ENCODE measurements at regions not wholly inside any gene's neighbourhood (a gene's known extent, or its start where the extent isn't known, plus 50 kb on each side); places are given as distances from the start of the nearest gene placed in this dataset.

- DNase-seq, result no peak
Measured at GRCh38 chrX:5278908-5279307, 949.8 kb downstream of the NLGN4X start.

GRCh38 chrX:5265324-5265850, 963.3 kb downstream of the NLGN4X start:
- no peak for DNase-seq

GRCh38 chrX:5250106-5250505, 978.6 kb downstream of the NLGN4X start:
- DNase-seq, result no peak

GRCh38 chrX:5242091-5242790, 986.4 kb downstream of the NLGN4X start:
- no peak for DNase-seq

GRCh38 chrX:5236749-5237148, 991.9 kb downstream of the NLGN4X start:
- DNase-seq, result no peak

GRCh38 chrX:5236096-5236495, 992.6 kb downstream of the NLGN4X start:
- no peak for DNase-seq

GRCh38 chrX:5233830-5234229, 994.8 kb downstream of the NLGN4X start:
- no peak for DNase-seq

- no peak for DNase-seq
Measured at GRCh38 chrX:5220421-5220820, 1008.2 kb downstream of the NLGN4X start.

GRCh38 chrX:5194806-5195205, 1033.9 kb downstream of the NLGN4X start:
- no peak for DNase-seq

- DNase-seq, result no peak
Measured at GRCh38 chrX:5180135-5180741, 1048.4 kb downstream of the NLGN4X start.

GRCh38 chrX:5176766-5177165, 1051.9 kb downstream of the NLGN4X start:
- DNase-seq, result no peak

- DNase-seq, result no peak
Measured at GRCh38 chrX:5163663-5164062, 1065.0 kb downstream of the NLGN4X start.

- no peak for DNase-seq
Measured at GRCh38 chrX:5155301-5155700, 1073.4 kb downstream of the NLGN4X start.

GRCh38 chrX:5145957-5146356, 1082.7 kb downstream of the NLGN4X start:
- no peak for DNase-seq

- no peak for DNase-seq
Measured at GRCh38 chrX:5142644-5143043, 1086.0 kb downstream of the NLGN4X start.

GRCh38 chrX:5122181-5122678, 1106.4 kb downstream of the NLGN4X start:
- DNase-seq, result no peak

- DNase-seq, result no peak
Measured at GRCh38 chrX:5117816-5118215, 1110.9 kb downstream of the NLGN4X start.

GRCh38 chrX:5113128-5113527, 1115.5 kb downstream of the NLGN4X start:
- DNase-seq, result no peak

- no peak for DNase-seq
Measured at GRCh38 chrX:5100004-5100403, 1128.7 kb downstream of the NLGN4X start.

- no peak for DNase-seq
Measured at GRCh38 chrX:5086388-5086787, 1142.3 kb downstream of the NLGN4X start.

GRCh38 chrX:5084279-5084678, 1144.4 kb downstream of the NLGN4X start:
- DNase-seq, result no peak

- no peak for DNase-seq
Measured at GRCh38 chrX:5082705-5083104, 1146.0 kb downstream of the NLGN4X start.

- DNase-seq, result no peak
Measured at GRCh38 chrX:5080791-5081190, 1147.9 kb downstream of the NLGN4X start.

- no peak for DNase-seq
Measured at GRCh38 chrX:5068550-5068949, 1160.1 kb downstream of the NLGN4X start.
